Lung (tissue), 11 donors: ENCODE measurements at regions not wholly inside any gene's neighbourhood (a gene's known extent, or its start where the extent isn't known, plus 50 kb on each side); places are given as distances from the start of the nearest gene placed in this dataset.
"Not testable (repeated sequence)": the region's sequence is repeated elsewhere in the genome, so short reads cannot be mapped to it uniquely, and the experiment has no call there.

Experiments used
- ATAC-seq: fragments of 200-7000 bp; cut with Tn5 transposase; one replicate; pipeline ENCODE4 v1.9.1; 2020; ENCODE audit warnings: moderate number of reproducible peaks; ENCODE audit not compliant: insufficient read depth, low FRiP score
- DNase-seq, 3 donors: peaks; one replicate each; pipeline ENCODE4 v3.0.0-alpha.2; 2013 to 2017
- H3K27ac ChIP-seq, 2 donors: one replicate each; pipeline ENCODE4 v1.5.1; 2013; ENCODE audit warnings: mild to moderate bottlenecking in 2 of 2, moderate library complexity in 2 of 2, control low read depth in 1 of 2, inconsistent platforms in 1 of 2, low read depth in 1 of 2, low read length in 1 of 2
- H3K27me3 ChIP-seq, 3 donors: one replicate each; pipeline ENCODE4 v1.5.1; 2013; ENCODE audit warnings: low read length in 2 of 3; ENCODE audit not compliant: control insufficient read depth in 3 of 3, insufficient read depth in 3 of 3
- H3K36me3 ChIP-seq, 4 donors: one replicate each; pipeline ENCODE4 v1.5.1; 2013; ENCODE audit warnings: low read length in 4 of 4, mild to moderate bottlenecking in 1 of 4, moderate library complexity in 1 of 4; ENCODE audit not compliant: control insufficient read depth in 4 of 4, insufficient read depth in 4 of 4
- H3K4me1 ChIP-seq, 5 donors: one replicate each; pipeline ENCODE4 v1.5.1; 2013; ENCODE audit warnings: low read length in 5 of 5, mild to moderate bottlenecking in 2 of 5, moderate library complexity in 1 of 5; ENCODE audit not compliant: control insufficient read depth in 5 of 5, insufficient read depth in 5 of 5
- H3K4me3 ChIP-seq: one replicate; pipeline ENCODE4 v1.5.1; 2013; ENCODE audit warnings: mild to moderate bottlenecking, control low read depth, moderate library complexity
- H3K9ac ChIP-seq, 2 donors: one replicate each; pipeline ENCODE4 v1.5.1; 2013; ENCODE audit warnings: low read length in 2 of 2, control low read depth in 1 of 2; ENCODE audit not compliant: insufficient read depth in 1 of 2
- H3K9me3 ChIP-seq, 4 donors: one replicate each; pipeline ENCODE4 v1.5.1; 2013; ENCODE audit warnings: low read length in 3 of 4, mild to moderate bottlenecking in 1 of 4, moderate library complexity in 1 of 4; ENCODE audit not compliant: control insufficient read depth in 4 of 4, insufficient read depth in 3 of 4
- WGBS, 2 donors: extraction: QIAGEN DNeasy Blood & Tissue Kit; methylation state at CpG; one replicate each; pipeline ENCODE4 v1.1.7; 2013; 5-methylcytosine and 5-hydroxymethylcytosine counted together
- TF ChIP-seq, protein P1 (sequence below): IDR thresholded peaks from 2 replicates; pipeline ENCODE4 v1.5.1; 2012; ENCODE audit warnings: mild to moderate bottlenecking; ENCODE audit errors: control extremely low read depth, extremely low read depth
- donor health status: control.
- donor health status: control.
- donor health status: Bipolar disorder and iron deficiency.
- donor health status: healthy.
- donor health status: DM: yes; HTN: yes; CAD: no.

DNA sequence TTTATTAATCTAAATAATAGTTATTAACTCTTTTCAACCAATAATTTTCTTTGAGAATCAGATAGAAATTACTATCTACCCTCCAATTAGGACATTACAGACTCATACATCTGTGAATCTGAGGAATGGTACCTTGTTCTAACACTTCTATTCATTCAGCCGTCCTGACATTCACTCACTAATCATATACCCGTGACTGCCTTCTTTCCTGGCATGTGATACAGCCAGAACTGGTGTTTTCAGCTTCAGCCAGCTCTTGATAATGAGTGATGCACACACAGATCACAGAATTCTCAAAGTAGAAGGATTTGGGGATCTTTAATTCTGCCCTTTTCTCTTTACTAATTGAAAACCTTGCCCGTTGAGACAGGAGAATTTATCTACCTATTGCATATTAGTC, 499.9 kb downstream of the UTRN start:
- TF ChIP-seq, protein P1, sequence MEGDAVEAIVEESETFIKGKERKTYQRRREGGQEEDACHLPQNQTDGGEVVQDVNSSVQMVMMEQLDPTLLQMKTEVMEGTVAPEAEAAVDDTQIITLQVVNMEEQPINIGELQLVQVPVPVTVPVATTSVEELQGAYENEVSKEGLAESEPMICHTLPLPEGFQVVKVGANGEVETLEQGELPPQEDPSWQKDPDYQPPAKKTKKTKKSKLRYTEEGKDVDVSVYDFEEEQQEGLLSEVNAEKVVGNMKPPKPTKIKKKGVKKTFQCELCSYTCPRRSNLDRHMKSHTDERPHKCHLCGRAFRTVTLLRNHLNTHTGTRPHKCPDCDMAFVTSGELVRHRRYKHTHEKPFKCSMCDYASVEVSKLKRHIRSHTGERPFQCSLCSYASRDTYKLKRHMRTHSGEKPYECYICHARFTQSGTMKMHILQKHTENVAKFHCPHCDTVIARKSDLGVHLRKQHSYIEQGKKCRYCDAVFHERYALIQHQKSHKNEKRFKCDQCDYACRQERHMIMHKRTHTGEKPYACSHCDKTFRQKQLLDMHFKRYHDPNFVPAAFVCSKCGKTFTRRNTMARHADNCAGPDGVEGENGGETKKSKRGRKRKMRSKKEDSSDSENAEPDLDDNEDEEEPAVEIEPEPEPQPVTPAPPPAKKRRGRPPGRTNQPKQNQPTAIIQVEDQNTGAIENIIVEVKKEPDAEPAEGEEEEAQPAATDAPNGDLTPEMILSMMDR = no peak
- no peaks in the 10 kb centered on the region for H3K27me3 ChIP-seq
- H3K4me1 ChIP-seq = peaks cover 0 to 3% (median 0%) of the 10 kb centered on the region in 5 donors
- ATAC-seq = no peak
- no peak overlapping the region for H3K4me3 ChIP-seq
- WGBS, 2 donors = 90 to 97% methylated on average over 3 of the region's 3 CpGs
- peaks cover 0 to 6% (median 2%) of the 10 kb centered on the region in 4 donors for H3K36me3 ChIP-seq
- no peak overlapping the region for H3K9ac ChIP-seq
- no peak overlapping the region for H3K27ac ChIP-seq
- no peak for DNase-seq
- H3K9me3 ChIP-seq = no peaks in the 10 kb centered on the region

DNA sequence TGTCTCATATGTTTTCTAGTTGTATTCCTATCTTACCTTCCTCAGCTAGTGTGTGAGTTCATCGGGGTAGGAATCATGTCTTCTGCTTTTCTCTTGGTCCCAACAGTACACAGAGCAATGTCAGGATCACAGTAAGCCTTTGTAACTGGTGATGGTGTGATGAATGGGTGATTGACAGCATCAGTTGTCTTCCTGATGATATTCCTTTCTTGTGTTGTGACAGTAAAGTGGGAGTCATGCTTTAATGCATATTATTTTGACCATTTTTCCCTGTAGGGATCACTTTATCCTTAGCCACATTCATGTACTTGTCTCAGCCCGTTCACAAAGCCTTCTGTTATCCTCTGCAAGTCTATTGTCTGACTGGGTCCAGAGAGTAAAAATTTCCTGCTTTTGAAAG, 501.7 kb downstream of the UTRN start:
- DNase-seq = no peak
- H3K4me1 ChIP-seq = no peaks in the 10 kb centered on the region
- H3K36me3 ChIP-seq = peaks cover 0 to 5% (median under 1%) of the 10 kb centered on the region in 4 donors
- H3K9ac ChIP-seq = no peak overlapping the region
- WGBS, 2 donors = 90 to 94% methylated on average over 2 of the region's 2 CpGs
- H3K27ac ChIP-seq = no peak overlapping the region
- no peak overlapping the region for H3K4me3 ChIP-seq
- TF ChIP-seq, protein P1 = no peak
- H3K9me3 ChIP-seq = no peaks in the 10 kb centered on the region
- H3K27me3 ChIP-seq = no peaks in the 10 kb centered on the region
- ATAC-seq = no peak

DNA sequence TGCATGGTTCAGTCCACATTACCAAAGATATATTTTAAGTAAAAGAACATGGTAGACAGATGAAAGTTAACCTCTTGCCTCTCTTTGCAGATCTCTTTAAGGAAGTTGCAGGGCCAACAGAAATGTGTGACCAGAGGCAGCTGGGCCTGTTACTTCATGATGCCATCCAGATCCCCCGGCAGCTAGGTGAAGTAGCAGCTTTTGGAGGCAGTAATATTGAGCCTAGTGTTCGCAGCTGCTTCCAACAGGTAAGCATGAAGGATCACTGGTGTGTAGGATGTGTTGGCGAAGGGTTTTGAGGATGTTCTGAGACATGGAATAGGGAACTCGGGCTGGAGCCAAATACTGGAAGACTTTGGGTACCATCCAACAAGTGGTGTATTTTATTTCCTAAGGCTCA, 508.6 kb downstream of the UTRN start:
- TF ChIP-seq, protein P1 = no peak
- Histone ChIP-seq H3K27ac (no peak overlapping the region), H3K36me3 (peaks cover 8 to 13% (median 12%) of the 10 kb centered on the region in 4 donors), H3K4me3 (no peak overlapping the region), H3K27me3 (no peaks in the 10 kb centered on the region), H3K9me3 (no peaks in the 10 kb centered on the region), H3K4me1 (no peaks in the 10 kb centered on the region), H3K9ac (no peak overlapping the region)
- ATAC-seq = no peak
- whole genome bisulfite sequencing, 2 donors = 89 to 95% methylated on average over 4 of the region's 4 CpGs
- DNase-seq = peak in 1 of 3 donors; percentile 14

DNA sequence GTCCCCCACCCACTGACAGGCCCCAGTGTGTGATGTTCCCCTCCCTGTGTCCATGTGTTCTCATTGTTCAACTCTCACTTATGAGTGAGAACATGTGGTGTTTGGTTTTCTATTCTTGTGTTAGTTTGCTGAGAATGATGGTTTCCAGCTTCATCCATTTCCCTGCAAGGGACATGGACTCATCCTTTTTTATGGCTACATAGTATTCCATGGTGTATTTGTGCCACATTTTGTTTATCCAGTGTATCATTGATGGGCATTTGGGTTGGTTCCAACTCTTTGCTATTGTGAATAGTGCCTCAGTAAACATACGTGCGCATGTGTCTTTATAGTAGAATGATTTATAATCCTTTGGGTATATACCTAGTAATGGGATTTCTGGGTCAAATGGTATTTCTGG, 509.9 kb downstream of the UTRN start:
- not testable (repeated sequence) for H3K27me3 ChIP-seq, H3K4me1 ChIP-seq, DNase-seq, H3K9me3 ChIP-seq, H3K9ac ChIP-seq, ATAC-seq, H3K4me3 ChIP-seq, H3K27ac ChIP-seq
- peaks cover 8 to 19% (median 14%) of the 10 kb centered on the region in 4 donors for H3K36me3 ChIP-seq
- 96 to 98% methylated on average over 2 of the region's 2 CpGs for WGBS, 2 donors
